ENCODE measurements at regions not wholly inside any gene's neighbourhood (a gene's known extent, or its start where the extent isn't known, plus 50 kb on each side); places are given as distances from the start of the nearest gene placed in this dataset.

DNA sequence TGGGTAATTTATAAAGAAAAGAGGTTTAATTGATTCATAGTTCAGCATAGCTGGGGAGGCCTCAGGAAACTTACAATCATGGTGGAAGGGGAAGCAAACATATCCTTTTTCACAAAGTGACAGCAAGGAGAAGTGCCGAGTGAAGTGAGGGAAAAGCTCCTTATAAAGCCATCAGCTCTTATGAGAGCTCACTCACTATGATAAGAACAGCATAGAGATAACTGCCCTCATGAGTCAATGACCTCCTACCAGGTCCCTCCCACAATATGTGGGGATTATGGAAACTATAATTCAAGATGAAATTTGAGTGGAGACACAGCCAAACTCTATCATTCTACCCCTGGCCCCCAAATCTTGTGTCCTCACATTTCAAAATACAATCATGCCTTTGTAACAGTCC is 115.8 kb upstream of the LAMA2 start:
- TF ChIP-seq POLR2AphosphoS5 (IDR thresholded peaks at IDR 0.05; ENCODE audit: low read depth, low read length) (no peak), POLR2A (IDR thresholded peaks at IDR 0.05; ENCODE audit: low read depth, low read length) (no peak)
